K562 (cell line): ENCODE measurements at regions not wholly inside any gene's neighbourhood (a gene's known extent, or its start where the extent isn't known, plus 50 kb on each side); places are given as distances from the start of the nearest gene placed in this dataset.

Experiments
- ATAC-seq: fragments of 200-7000 bp; cut with Tn5 transposase; 3 replicates; pipeline ENCODE4 v1.9.1; 2020; ENCODE audit warnings: moderate library complexity
- BruUV-seq: library from RNA; stranded (reverse); fragments of 400-500 nt; replicated peaks from 2 replicates; lab custom pipeline; 2021; lab: Mats Ljungman, UMichigan
- CTCF ChIA-PET: fragments of 300-600 bp; formaldehyde crosslinking; extraction: SDS; loops from one replicate; lab custom pipeline; 2021; ENCODE audit warnings: low intra/inter-chr PET ratio; lab: Yijun Ruan, JAX
- POLR2A ChIA-PET: fragments of 300-600, 350-650 bp; sonication (Branson Sonifier 250); formaldehyde crosslinking; extraction: SDS; loops from one replicate; lab custom pipeline; 2021; ENCODE audit warnings: antibody characterized with exemption, inconsistent platforms; lab: Yijun Ruan, JAX
- DNase-seq, 4 experiments: peaks; one replicate each; pipeline versions ENCODE4 v3.0.0 to v3.0.0-alpha.2; 2011 to 2018; ENCODE audit warnings: low spot score in 3 of 4, mixed read lengths in 3 of 4; ENCODE audit errors: extremely low read depth in 1 of 4
- FAIRE-seq: peaks from 2 replicates; lab custom pipeline; 2011; peaks lifted over from hg19 to GRCh38; lab: Jason Lieb, UNC
- H2AFZ ChIP-seq: 2 replicates; pipeline ENCODE4 v1.6.0; 2011; ENCODE audit warnings: low read depth, low read length, control low read depth, inconsistent platforms
- H3K27ac ChIP-seq: fragments of 200-600 bp; 3 replicates; pipeline ENCODE4 v1.8.0; 2011; ENCODE audit warnings: low read depth, mild to moderate bottlenecking, control low read depth, inconsistent platforms, low read length, moderate library complexity, mixed read lengths; ENCODE audit errors: extremely low read depth
- H3K27me3 ChIP-seq, 2 experiments: fragments of 300-600 bp in 1 of 2; 2 replicates in 1 of 2; 3 replicates in 1 of 2; pipeline versions ENCODE4 v1.6.0 to v1.8.0; 2011; ENCODE audit warnings: inconsistent platforms in 2 of 2, low read length in 2 of 2, mild to moderate bottlenecking in 1 of 2, mixed read lengths in 1 of 2, moderate library complexity in 1 of 2; ENCODE audit not compliant: control insufficient read depth in 2 of 2, insufficient read depth in 2 of 2
- H3K36me3 ChIP-seq: fragments of 300-600 bp; 3 replicates; pipeline ENCODE4 v1.8.0; 2011; ENCODE audit warnings: mild to moderate bottlenecking, low read length, inconsistent platforms; ENCODE audit not compliant: control insufficient read depth, insufficient read depth
- H3K4me1 ChIP-seq, 2 experiments: fragments of 200-600 bp in 1 of 2; replicated peaks in 1 of 2; 2 replicates in 1 of 2; 3 replicates in 1 of 2; pipeline versions ENCODE4 v1.5.1 to v1.8.0; 2011; ENCODE audit warnings: inconsistent platforms in 2 of 2, low read length in 2 of 2, mild to moderate bottlenecking in 1 of 2, mixed read lengths in 1 of 2, moderate library complexity in 1 of 2; ENCODE audit not compliant: control insufficient read depth in 2 of 2, insufficient read depth in 2 of 2
- H3K4me2 ChIP-seq: 2 replicates; pipeline ENCODE4 v1.6.1; 2011; ENCODE audit warnings: low read length, control low read depth, inconsistent platforms, mixed read lengths; ENCODE audit not compliant: insufficient read depth
- H3K4me3 ChIP-seq: fragments of 200-600 bp; sonication (generic), shearing (Covaris generic); 2 replicates; pipeline ENCODE4 v1.5.1; 2016; ENCODE audit warnings: control low read depth, inconsistent platforms
- H3K79me2 ChIP-seq: fragments of 200-600 bp; 3 replicates; pipeline ENCODE4 v1.8.0; 2011; ENCODE audit warnings: low read length, inconsistent platforms; ENCODE audit not compliant: control insufficient read depth, insufficient read depth
- H3K9ac ChIP-seq, 2 experiments: 2 replicates each; pipeline versions ENCODE4 v1.6.0 to v1.6.1; 2011; ENCODE audit warnings: low read depth in 2 of 2, low read length in 2 of 2, control low read depth in 1 of 2, inconsistent platforms in 1 of 2, mild to moderate bottlenecking in 1 of 2, mixed read lengths in 1 of 2; ENCODE audit not compliant: insufficient read depth in 1 of 2
- H3K9me1 ChIP-seq: one replicate; pipeline ENCODE4 v1.6.0; 2011; ENCODE audit warnings: inconsistent platforms, mild to moderate bottlenecking, low read length, moderate library complexity; ENCODE audit not compliant: control insufficient read depth, insufficient read depth
- H3K9me3 ChIP-seq: replicated peaks from 2 replicates; pipeline ENCODE4 v1.5.1; 2011; ENCODE audit warnings: low read depth, low read length, inconsistent platforms; ENCODE audit not compliant: control insufficient read depth, insufficient read depth
- H4K20me1 ChIP-seq: replicated peaks from 2 replicates; pipeline ENCODE4 v1.6.1; 2011; ENCODE audit warnings: low read length, inconsistent platforms, mixed read lengths; ENCODE audit not compliant: control insufficient read depth, insufficient read depth
- E2F6 ChIP-seq, 2 experiments: IDR thresholded peaks; 2 replicates each; pipeline ENCODE4 v1.6.1; 2011; ENCODE audit warnings: borderline replicate concordance in 1 of 2, control low read depth in 1 of 2, low read depth in 1 of 2, low read length in 1 of 2, mild to moderate bottlenecking in 1 of 2, mixed read lengths in 1 of 2, moderate library complexity in 1 of 2; ENCODE audit not compliant: insufficient read depth in 1 of 2, insufficient read length in 1 of 2, poor library complexity in 1 of 2, severe bottlenecking in 1 of 2; ENCODE audit errors: extremely low read depth in 1 of 2
- MAZ ChIP-seq, 2 experiments: fragments of 450-650 bp in 1 of 2; sonication (generic) in 1 of 2; formaldehyde crosslinking; IDR thresholded peaks in 1 of 2; conservative IDR thresholded peaks in 1 of 2; 2 replicates each; pipeline versions ENCODE4 v1.4.0 to v1.5.0; 2020; ENCODE audit warnings: mild to moderate bottlenecking in 1 of 2, missing genetic modification reagents in 1 of 2
- NFE2L1 ChIP-seq: fragments of 450-650 bp; IDR thresholded peaks from 2 replicates; pipeline ENCODE4 v1.6.1; 2016; ENCODE audit warnings: missing genetic modification characterization, low read depth, mild to moderate bottlenecking, missing compliant biosample characterization, moderate library complexity, borderline replicate concordance
- PRDM10 ChIP-seq: fragments of 450-650 bp; IDR thresholded peaks from 2 replicates; pipeline ENCODE4 v1.6.1; 2018; ENCODE audit not compliant: partially characterized antibody
- PTTG1 ChIP-seq: fragments of 450-650 bp; IDR thresholded peaks from 2 replicates; pipeline ENCODE4 v1.6.1; 2016; ENCODE audit warnings: low read depth, mild to moderate bottlenecking, missing genetic modification characterization, missing compliant biosample characterization
- RBM22 ChIP-seq: fragments of 200-400 bp; formaldehyde crosslinking; IDR thresholded peaks from 2 replicates; pipeline ENCODE4 v1.6.1; 2018; ENCODE audit warnings: low read length, low read depth; ENCODE audit not compliant: poor library complexity, severe bottlenecking
- ZNF507 ChIP-seq: conservative IDR thresholded peaks from 2 replicates; pipeline ENCODE4 v1.6.1; 2017; ENCODE audit warnings: missing genetic modification characterization, missing compliant biosample characterization
- ZNF644 ChIP-seq: fragments of 200-800 bp; sonication (Bioruptor generic); IDR thresholded peaks from 2 replicates; pipeline ENCODE4 v1.6.1; 2016; ENCODE audit warnings: low read depth, missing genetic modification characterization, missing compliant biosample characterization
- WGBS: fragments of 100-300 bp; shearing (Covaris generic); methylation state at CpG from one replicate; pipeline ENCODE4 v1.1.6; 2016; ENCODE audit warnings: low coverage, mixed read lengths; ENCODE audit not compliant: insufficient coverage; ENCODE audit errors: missing lambda C conversion rate; 5-methylcytosine and 5-hydroxymethylcytosine counted together
- in situ Hi-C: fragments of 300-500 bp; cut with MboI; formaldehyde crosslinking; loops from 4 replicates; pipeline ENCODE4 v1.15.0; 2018; ENCODE audit warnings: inconsistent platforms, mixed read lengths
- intact Hi-C: fragments of 100-400 bp; cut with micrococcal nuclease; formaldehyde crosslinking; loops from 2 replicates; pipeline ENCODE4 v1.14.2; 2022

GRCh38 chr17:36680701-36681202, 79.4 kb downstream of the MRM1 start:
- in situ Hi-C loops (no loop called here), intact Hi-C loops (no loop called here)
- H3K79me2 ChIP-seq, result no peaks in the 10 kb centered on the region
- H3K27me3 ChIP-seq, result peaks cover 33 to 81% of the 10 kb centered on the region in 2 experiments
- no peaks in the 10 kb centered on the region for H3K9me1 ChIP-seq
- H3K9me3 ChIP-seq, result no peaks in the 10 kb centered on the region
- no peak overlapping the region for H3K4me3 ChIP-seq
- no peak overlapping the region for H3K9ac ChIP-seq
- H2AFZ ChIP-seq, result no peak overlapping the region
- ChIA-PET POLR2A (no interaction called here), CTCF (no interaction called here)
- 0% methylated on average over 6 of the region's 6 CpGs for WGBS
- FAIRE-seq (no peak), DNase-seq (no peak), ATAC-seq (no peak)
- no peak overlapping the region for H3K4me2 ChIP-seq
- BruUV-seq, result no TSS peak
- no peak overlapping the region for H3K27ac ChIP-seq
- H4K20me1 ChIP-seq, result 0 out of 2 replicates have a peak, but pooled peaks cover 9% of the 10 kb centered on the region
- H3K4me1 ChIP-seq, result no peaks in the 10 kb centered on the region
- no peak for TF ChIP-seq PTTG1 (tag)
- TF ChIP-seq E2F6 (IDR thresholded peaks at IDR 0.05; ENCODE audit: borderline replicate concordance in 1 of 2, extremely low read depth in 1 of 2, insufficient read depth in 1 of 2, insufficient read length in 1 of 2, low read depth in 1 of 2, low read length in 1 of 2, poor library complexity in 1 of 2, severe bottlenecking in 1 of 2), result no peak
- no peak for TF ChIP-seq ZNF507
- TF ChIP-seq NFE2L1 (tag), result no peak
- no peak for TF ChIP-seq ZNF644 (tag)
- no peak for TF ChIP-seq RBM22
- peak; percentile 58 for TF ChIP-seq PRDM10
- no peak for TF ChIP-seq MAZ (CRISPR knock-in tag; conservative IDR thresholded peaks at IDR 0.05 in 1 of 2, IDR thresholded peaks at IDR 0.05 in 1 of 2)
- H3K36me3 ChIP-seq, result no peaks in the 10 kb centered on the region
